ENCODE measurements at regions not wholly inside any gene's neighbourhood (a gene's known extent, or its start where the extent isn't known, plus 50 kb on each side); places are given as distances from the start of the nearest gene placed in this dataset.

DNA sequence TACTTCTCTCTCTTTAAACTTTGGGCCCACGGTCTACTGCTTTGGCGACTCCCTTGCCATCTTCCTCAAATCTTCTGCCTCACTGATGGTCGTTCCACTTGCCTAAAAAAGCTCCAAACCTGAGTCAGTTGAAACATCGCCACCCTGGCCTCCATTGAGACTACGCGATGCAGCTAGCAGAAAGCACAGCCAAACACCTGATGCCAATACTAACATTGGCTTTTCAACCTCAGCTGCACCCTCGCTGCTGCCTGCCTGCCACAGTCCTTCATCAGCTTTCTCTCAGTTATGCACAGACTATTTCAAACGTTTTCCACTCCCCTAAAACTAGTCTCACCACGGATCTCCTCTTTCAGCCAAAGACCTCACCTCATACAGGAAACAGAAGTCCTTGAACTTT is 214.2 kb upstream of the TMCO5A start:
- no peak for DNase-seq

DNA sequence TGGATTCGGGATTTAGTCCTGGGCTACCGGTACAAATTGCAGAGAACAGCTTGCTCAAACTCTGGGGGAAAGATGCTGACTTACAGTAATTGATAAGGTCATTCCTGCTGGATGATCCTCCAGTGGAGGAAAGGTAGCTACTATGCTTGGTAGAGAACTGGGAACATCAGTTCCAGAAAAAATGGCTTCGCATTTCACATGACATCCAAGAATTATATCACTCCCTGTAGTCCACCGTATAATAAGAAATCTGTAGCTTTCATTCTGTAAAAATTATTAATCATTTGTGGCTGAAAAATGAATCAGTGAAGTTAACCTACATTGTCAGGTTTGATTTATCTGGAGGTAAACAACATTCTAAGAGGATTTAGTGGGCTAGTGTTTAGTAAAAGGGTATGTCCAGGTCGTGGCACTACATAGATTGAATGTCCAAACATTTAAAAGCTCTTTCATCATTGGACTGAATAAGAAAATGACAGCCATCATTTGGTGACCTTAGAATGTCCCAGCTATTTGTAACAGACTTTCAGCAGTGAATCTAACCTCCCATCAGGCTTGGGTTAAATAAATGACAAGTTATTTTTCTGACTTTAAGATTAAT is 203.2 kb upstream of the TMCO5A start:
- no peak for DNase-seq

DNA sequence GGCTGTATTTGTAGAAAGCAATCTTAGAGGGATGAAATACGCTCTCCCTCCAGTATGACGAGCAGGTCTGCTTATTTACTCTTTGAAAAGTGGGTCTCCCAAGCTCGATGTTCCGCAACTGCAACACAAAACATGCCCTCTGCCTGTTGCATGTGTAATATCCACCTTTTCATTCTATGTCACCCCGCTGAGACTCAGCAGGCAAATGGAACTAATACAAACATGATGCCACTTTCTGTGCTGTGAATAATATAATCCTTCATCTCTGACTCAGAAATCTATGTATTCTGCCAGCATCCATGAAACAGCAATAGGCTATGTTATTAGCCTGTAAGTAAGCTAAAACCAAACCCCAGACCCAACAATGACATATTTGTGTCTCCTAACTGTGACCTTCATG is 200.8 kb upstream of the TMCO5A start:
- no peak for DNase-seq

DNA sequence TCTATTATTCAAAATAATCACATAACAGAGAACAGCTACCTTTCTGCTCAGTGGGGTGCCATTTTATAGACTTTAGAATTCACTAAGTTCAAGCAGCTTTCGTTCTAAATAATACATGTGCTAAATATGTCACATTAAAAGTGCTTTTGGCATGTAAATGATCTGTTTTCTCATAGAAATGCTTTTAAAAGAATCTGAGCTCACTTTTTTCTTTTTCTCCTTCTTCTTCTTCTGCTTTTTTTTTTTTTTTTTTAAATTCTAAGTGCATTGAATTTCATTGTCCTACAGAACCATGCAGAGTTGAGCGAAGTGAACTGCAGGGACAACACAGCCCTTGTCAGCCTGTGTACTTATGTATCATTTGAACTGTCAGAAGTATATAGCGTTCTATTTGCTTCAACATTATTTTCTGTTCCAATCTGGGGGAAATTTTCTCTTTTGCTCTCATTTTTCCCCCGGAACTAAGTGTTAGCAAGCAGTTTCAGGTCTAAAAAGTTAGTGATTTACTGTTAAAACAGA is 193.8 kb upstream of the TMCO5A start:
- DNase-seq, result no peak

DNA sequence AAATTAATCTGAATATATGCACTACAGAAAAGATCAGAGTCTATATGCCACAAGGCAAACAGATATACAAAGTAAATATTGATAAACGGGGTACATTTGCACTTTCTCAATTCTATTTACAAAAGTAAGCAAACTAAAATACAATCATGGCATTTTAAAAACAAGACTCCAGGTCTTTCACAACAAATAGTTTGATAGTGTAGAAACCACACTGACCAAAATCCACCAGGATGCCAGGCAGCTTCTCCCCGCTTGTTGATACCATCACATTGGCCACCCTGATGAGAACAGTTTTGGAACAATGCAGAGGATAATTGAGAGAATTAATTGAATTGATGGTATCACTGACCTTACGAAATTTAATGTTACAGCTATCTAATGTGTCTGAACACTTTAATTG is 190.6 kb upstream of the TMCO5A start:
- DNase-seq, result no peak

DNA sequence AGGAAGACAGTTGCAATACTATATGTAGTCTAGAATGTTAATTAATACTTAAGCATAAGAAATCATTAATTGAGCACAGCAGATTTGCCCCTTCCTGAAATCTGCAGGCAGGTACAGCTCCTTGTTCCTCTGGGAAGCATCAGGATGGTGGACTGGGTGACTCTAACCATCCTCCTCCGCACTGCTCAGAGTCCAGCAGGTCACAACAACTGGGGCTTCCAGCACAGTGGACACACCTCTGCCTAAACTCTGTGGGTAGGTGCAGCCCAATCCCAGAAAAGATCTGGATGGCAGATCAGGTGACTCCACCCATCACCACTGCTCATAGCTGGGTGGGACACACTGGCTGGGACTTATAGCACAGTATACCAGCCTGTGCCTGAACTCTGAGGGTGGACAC is 189.9 kb upstream of the TMCO5A start:
- DNase-seq, result no peak

DNA sequence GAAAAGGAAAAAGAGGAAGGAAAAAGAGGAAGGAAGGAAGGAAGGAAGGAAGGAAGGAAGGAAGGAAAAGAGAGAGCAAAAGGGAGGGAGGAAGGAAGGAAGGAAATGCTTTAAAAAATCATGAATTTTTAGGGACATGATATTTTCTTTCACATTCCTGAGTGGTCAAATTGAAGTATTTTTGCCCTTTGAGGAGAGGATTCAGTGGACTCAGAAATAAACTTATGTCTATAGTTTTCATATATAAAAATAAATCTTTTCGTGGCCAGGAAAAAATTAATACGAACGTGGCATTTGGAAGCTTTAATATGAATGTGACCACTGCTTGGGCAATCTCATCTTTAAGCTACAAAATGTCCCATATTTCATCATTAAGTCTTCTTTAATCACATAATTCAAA is 183.0 kb upstream of the TMCO5A start:
- no peak for DNase-seq

DNA sequence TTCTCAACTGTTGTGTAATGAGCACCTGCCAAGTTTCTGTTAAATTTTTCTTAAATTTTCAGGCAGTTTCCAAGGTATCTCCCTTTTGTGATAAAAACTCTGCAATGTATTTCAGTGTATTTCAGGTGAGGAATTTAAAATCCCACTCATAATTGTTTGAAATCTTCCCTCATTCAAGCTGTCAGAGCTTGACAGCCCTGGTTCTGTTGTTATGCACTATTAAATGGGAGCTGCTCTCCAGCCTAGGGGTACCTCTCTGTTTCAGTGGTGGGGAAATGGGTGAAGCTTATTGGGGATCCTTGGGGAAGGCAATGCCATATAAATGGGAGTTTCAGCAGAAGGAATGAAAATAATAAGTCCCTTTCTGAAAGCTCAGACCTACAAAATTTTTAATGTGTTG is 178.0 kb upstream of the TMCO5A start:
- DNase-seq, result no peak

DNA sequence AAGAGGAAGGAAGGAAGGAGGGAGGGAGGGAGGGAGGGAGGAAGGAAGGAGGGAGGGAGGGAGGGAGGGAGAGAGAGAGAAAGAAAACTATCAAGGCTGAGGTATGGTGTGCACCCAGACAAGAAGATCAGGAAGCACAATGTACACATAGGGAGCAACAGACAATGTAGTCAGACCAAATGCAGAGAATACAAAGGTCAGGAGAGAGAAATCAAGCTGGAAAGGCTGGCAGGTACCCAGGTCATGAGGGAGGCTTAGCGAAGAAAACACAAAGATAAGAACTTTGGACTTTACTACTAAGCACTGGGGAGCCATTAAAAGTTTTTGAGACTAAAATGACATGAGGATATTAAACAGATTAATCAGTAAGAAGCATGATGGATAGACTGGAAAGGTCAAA is 176.0 kb upstream of the TMCO5A start:
- DNase-seq, result no peak

DNA sequence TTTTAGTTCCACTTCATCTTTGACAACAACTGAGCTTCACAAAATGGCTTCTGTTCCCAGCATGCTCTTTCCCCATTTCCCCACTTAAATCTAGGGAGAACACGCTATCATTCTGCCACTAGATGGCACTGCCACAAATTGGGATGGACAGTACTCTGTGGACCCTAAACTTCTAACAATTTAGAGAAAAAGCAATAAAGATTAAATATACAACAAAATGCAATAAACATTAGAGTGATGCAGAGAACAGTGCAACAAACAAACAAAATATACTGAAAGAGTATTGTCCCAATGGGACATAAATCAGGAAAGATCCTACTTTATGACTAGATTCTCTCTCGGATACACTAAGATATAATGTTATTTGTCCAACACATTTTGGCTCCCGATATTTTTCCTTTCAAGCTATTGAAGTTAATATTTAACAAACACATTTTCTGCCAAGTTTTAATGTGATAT is 169.7 kb upstream of the TMCO5A start:
- DNase-seq, result peak; percentile 7

DNA sequence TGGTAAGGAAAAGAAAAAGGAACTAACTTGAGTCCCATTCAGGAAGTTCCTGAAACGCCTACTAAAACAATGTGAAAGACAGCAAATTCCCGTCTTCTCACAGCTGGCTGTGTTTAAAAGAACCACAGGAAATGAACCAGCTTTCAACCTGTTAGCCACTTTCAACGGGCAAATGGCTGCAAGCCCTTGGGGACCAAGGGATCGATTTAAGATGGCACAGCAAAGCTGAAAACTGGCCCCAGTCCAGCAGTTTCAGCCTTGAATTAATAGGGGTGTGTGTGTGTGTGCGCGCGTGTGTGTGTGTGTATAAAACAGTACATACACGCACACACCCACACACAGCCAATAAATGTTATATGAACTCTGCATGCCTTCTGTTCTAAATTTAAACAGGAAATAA is 168.7 kb upstream of the TMCO5A start:
- DNase-seq, result no peak

DNA sequence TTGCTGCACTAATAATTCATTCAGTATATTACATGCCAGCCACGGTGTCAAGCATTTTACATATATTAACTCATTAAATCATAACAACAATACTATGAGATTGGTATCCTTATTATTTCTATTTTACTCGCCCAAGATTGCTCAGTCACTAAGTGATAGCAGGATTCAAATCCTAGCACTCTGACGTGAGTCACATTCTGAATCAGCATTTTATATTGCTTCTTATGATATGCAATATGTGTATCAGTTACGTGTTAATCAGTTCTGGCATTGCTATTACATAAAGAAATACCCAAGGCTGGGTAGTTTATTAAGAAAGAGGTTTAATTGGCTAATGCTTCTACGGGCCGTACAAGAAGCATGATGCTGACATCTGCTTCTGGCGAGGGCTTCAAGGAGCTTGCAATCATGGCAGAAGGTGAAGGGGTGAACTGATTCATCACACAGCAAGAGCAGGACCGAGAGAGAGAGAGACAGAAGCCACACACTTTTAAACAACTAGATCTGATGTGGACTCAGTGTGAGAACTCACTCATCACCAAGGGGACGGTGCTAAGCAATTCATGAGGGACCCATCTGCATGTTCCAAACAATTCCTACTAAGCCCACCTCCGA is 166.5 kb upstream of the TMCO5A start:
- no peak for DNase-seq

DNA sequence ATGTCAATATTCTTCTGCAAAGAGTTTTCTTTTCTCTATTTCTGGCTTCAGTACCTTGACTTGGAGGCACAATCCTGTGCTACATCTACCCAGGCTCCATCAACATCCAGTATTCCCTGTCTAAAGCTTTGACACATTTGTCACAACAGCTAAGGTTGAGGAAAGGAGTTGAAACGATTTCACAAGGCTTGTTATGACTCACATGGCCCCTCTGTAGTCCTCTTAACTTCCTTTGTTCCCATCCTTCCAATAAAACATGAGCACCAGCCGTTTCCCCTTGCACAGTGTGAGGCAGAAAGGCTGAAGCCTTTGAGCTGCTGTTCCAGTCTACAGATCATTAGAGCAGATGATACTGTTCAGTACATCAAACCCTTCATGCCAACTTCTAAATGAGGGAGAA is 163.0 kb upstream of the TMCO5A start:
- DNase-seq, result no peak

DNA sequence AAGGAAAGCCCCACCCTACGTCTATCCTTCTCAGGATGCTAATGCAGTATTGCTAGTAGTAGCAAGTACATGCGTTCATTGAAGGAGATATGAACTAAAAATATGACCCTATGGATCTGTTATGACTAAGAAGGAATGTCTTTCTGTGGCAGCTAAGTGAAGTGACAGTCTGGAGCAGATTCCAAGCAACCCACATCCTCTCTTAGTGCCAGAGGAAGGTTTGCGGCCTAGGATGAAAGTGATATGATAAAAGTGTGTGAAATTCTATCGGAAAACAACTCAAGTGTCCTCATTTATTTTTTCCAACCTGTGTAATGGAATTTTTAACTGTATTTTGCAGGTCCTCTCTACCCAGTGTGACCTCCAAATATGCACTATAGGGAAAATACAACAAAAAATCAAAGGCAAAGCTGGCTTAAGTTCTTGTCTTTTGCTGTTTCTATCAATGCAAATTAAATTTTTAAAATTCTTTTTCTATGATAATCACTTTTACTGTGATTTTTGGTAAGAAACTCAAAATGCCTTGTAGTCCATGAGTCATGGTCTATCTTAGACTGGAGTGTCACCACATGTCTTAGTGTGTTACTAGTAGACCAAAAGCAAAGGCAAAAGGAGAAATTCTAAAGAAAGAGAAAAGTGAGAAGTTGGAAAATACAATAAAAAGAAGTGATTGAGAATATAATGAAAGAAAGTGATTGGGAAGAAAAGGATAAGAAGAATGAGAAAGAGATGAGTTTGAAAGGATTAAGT is 161.2 kb upstream of the TMCO5A start:
- DNase-seq, result no peak

DNA sequence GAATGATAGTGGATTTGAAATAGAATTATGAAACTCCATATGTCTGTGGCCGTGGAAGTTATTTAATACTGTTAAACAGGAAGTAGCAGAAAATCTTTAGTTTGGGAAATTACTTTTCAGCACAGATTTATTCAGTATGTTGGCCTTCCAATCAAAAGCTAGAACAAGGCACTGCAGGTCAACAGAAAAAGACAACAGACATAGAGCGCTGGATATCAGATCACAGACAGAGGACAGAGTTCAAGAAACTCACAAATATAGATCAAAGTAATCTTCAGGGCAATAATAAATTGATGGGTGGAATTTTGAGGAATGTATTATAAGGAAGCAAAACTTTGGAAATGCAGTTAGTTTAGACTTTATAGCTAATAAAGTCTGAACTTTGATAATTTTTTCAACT is 159.5 kb upstream of the TMCO5A start:
- no peak for DNase-seq

DNA sequence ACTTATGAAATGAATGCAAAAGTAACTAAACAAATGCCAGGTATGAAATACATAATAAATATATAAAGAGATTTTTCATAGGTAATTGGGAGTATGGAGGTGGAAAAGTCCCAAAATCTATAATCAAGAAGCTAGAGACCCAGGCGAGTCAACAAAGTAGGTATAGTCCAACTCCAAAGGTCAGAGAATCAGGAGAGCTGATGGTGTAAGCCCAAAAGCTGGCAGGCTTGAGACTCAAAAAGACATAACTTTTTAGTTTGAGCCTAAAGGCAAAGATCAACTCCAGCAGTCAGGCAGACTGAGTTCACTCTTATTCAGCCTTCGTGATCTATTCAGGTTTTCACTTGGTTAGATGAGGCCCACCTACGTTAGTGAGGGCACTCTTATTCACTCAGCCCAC is 157.4 kb upstream of the TMCO5A start:
- DNase-seq, result no peak

DNA sequence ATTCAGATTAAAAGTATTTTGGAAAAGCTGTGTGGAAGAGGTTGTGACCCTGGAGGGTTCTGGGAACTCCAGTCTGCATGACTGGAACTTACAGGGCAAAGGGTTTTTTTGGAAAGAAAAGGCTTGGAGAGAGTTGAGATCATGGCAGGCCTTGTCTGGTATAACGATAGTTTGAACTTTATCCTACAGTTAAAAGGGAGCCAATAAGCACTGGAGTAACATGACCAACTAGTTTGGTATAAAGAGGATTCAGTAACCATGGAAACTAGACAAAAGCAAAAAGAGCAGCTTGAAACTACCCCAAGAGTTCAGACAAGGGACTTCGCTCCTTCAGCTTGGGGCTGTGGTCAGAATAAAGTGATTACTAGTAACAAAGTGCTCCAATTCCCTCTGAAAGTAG is 151.2 kb upstream of the TMCO5A start:
- DNase-seq, result no peak

DNA sequence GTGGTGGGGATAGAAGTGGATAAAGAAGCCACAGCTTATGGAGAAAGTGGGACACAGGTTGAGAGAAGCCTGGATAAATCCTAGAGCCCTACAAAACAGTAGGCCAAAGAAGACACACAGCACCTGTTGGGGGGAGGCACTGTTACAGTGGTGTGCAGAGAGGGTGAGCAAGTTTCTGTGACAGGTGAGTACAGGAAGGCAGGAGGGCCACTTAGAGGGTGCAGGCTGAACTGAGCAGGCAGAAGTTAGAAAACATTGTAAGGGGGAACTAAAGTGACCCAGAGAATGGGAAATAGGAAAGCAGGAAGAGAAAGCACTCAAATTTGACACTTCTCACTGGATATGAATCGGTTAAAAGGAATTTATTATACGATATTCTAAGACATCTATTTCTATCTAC is 146.1 kb upstream of the TMCO5A start:
- DNase-seq, result no peak

DNA sequence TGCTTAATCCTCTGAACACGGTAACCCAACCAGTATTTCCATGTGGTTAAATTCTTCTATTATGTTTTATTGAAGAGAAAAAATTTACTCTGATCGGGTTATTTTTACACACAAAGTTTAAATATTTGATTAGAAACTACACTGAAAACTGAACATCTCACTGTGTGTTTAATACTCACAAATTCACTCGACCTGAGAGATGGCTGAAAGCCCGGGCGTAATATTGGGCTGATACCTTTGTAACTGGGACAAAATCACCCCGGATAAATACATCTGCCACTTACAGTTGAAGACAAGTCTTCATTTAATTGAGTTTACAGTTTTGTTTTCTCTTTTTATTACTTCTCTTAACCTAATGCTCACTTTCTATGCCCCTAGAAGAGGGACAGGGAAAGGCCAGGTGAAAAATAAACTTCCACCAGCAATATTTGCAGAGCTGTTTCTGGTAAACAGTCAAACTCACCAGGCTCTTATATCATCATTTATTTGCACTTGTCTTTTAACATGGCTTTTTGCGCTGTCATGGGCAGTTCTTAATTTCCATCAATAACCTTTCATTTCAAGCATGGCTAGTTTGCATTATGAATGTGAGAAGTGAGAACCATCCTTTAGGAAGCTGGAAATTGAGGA is 145.6 kb upstream of the TMCO5A start:
- no peak for DNase-seq

DNA sequence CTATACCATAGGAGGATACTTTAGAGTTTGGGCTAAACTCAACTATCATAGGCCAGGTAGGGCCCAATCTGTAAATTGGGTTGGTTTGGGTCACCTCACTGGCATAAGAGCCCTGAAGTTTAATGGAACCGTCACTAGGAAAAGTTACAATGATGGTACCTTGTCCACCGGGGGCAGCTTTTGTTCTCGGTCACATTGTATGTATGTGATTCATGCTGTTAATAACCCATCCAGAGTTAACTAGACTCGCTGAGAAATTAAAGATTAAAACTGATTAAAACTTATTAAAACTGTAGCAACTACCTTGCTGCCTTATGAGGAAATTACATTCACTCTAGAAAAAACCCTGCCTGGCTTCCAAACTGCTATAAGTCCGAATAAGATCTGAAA is 145.0 kb upstream of the TMCO5A start:
- no peak for DNase-seq

DNA sequence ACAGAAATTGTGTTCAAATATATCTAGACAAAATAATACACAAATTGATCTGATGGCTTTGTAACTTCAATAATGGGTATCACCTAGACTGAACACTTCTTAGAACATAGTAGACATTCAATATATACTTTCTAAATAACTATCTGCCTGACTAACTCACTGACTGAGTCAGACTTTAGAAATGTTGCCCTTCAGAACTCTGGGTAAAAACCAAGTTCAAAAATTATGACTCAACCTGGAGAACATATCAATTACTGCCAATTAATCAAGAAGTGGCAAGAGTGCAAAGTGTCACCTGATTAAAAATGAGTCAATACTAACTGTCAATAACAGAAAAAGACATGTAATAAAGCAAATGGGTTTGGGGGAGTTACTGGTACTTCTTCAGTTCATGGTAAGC is 144.6 kb upstream of the TMCO5A start:
- DNase-seq, result no peak

DNA sequence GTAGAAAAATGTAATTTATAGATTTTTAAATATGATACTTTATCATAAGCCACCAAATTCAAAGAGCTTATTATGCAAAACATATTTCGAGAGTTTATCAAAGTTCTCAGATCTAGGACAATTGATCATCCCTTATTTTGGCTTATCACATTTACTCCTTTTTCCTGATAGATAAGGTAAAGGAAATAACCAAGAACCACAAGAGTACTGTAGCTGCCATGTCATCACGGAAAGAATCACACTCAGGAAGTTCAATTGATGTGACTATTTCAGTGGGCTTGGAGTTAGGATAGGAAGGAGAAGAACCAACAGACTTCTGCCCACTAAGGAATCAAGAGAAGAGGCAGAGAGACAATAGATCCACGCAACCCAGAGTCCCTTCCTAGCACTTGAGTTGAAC is 142.7 kb upstream of the TMCO5A start:
- DNase-seq, result no peak

DNA sequence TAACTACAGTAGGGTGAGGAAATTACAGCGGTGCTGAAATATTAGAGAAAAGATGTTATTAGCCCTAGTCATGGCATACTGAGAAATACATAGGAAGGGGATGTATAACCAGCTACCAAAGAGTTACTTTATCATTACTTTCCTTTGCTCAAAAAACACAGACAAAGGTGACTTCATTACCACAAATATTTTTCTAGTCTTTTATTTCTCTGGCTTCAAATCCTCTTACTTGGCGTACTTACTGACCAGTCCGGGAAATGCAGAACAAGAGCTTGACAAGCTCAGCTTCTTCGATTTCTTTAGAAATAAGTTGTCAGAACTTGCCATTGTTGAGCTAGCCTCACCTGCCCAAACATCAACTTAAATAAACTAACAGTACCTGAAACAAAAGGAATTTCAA is 142.1 kb upstream of the TMCO5A start:
- DNase-seq, result no peak

DNA sequence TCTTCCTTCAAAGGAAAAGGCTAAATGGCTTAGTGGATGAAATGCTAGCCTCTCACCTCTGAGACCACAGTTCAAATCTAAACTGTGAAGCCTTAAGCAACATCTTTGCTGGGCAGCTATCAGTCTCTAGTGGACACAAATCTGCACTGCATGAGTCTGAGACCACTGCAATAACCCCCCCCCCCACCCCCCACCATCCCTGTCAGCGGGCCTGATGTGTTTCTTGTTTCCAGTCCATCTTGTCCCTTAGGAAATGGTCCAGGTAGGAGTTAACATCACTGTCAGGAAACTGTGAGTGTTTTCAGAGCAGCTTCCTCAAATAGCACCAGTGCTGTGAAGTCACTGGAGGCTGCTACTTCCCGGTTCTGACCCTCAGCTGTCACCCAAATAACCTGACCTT is 140.6 kb upstream of the TMCO5A start:
- DNase-seq, result no peak

All from activated gamma-delta T cell treated with Interleukin-2 at 50 U/mL for 16 hours (primary cell).